ENCODE measurements at regions not wholly inside any gene's neighbourhood (a gene's known extent, or its start where the extent isn't known, plus 50 kb on each side); places are given as distances from the start of the nearest gene placed in this dataset.

- no peaks in the 10 kb centered on the region for H3K27me3 ChIP-seq (ENCODE audit: control insufficient read depth, insufficient read depth, low read length)
- no peaks in the 10 kb centered on the region for H3K9me3 ChIP-seq (ENCODE audit: control insufficient read depth, insufficient read depth, low read depth, low read length)
- no peaks in the 10 kb centered on the region for H3K36me3 ChIP-seq (ENCODE audit: control insufficient read depth, insufficient read depth, low read length)
- H3K79me2 ChIP-seq (ENCODE audit: control insufficient read depth, insufficient read depth, low read length): no peaks in the 10 kb centered on the region
- no peak overlapping the region for H3K4me3 ChIP-seq (replicated peaks in 1 of 4; ENCODE audit: control extremely low read depth in 1 of 4, insufficient read depth in 1 of 4, low read depth in 3 of 4, low read length in 4 of 4)
- no peak overlapping the region for H3K9ac ChIP-seq (ENCODE audit: insufficient read depth, low read length)
- no peak overlapping the region for H3K4me2 ChIP-seq (ENCODE audit: extremely low read depth, insufficient read depth, low read length)
- DNase-seq (ENCODE audit: low read depth in 2 of 2): no peak
- H3K27ac ChIP-seq (ENCODE audit: insufficient read depth, low read length): no peak overlapping the region
- H4K20me1 ChIP-seq (ENCODE audit: control insufficient read depth, extremely low read depth, insufficient read depth, low read length): no peaks in the 10 kb centered on the region
- H3K4me1 ChIP-seq (ENCODE audit: control insufficient read depth, extremely low read depth, insufficient read depth, low read length): no peaks in the 10 kb centered on the region
- H2AFZ ChIP-seq (ENCODE audit: low read length): no peak overlapping the region
- TF ChIP-seq EZH2 (IDR thresholded peaks at IDR 0.05; ENCODE audit: low read length, missing control alignments): no peak
- no peak for TF ChIP-seq CTCF (conservative IDR thresholded peaks at IDR 0.05 in 1 of 2, IDR thresholded peaks at IDR 0.05 in 1 of 2; ENCODE audit: low read depth in 1 of 2, low read length in 2 of 2)
Measured at GRCh38 chr2:2771721-2772411, 440.8 kb upstream of the MYT1L start.

GRCh38 chr2:2769481-2770431 is 438.7 kb upstream of the MYT1L start:
- no peak for DNase-seq (ENCODE audit: low read depth in 2 of 2)
- no peaks in the 10 kb centered on the region for H3K79me2 ChIP-seq (ENCODE audit: control insufficient read depth, insufficient read depth, low read length)
- H3K4me1 ChIP-seq (ENCODE audit: control insufficient read depth, extremely low read depth, insufficient read depth, low read length): no peaks in the 10 kb centered on the region
- H3K9ac ChIP-seq (ENCODE audit: insufficient read depth, low read length): no peak overlapping the region
- H2AFZ ChIP-seq (ENCODE audit: low read length): no peak overlapping the region
- no peak overlapping the region for H3K4me2 ChIP-seq (ENCODE audit: extremely low read depth, insufficient read depth, low read length)
- H3K36me3 ChIP-seq (ENCODE audit: control insufficient read depth, insufficient read depth, low read length): no peaks in the 10 kb centered on the region
- no peaks in the 10 kb centered on the region for H3K27me3 ChIP-seq (ENCODE audit: control insufficient read depth, insufficient read depth, low read length)
- no peak overlapping the region for H3K27ac ChIP-seq (ENCODE audit: insufficient read depth, low read length)
- no peak for TF ChIP-seq EZH2 (IDR thresholded peaks at IDR 0.05; ENCODE audit: low read length, missing control alignments)
- no peak for TF ChIP-seq CTCF (conservative IDR thresholded peaks at IDR 0.05 in 1 of 2, IDR thresholded peaks at IDR 0.05 in 1 of 2; ENCODE audit: low read depth in 1 of 2, low read length in 2 of 2)
- no peaks in the 10 kb centered on the region for H3K9me3 ChIP-seq (ENCODE audit: control insufficient read depth, insufficient read depth, low read depth, low read length)
- no peak overlapping the region for H3K4me3 ChIP-seq (replicated peaks in 1 of 4; ENCODE audit: control extremely low read depth in 1 of 4, insufficient read depth in 1 of 4, low read depth in 3 of 4, low read length in 4 of 4)
- H4K20me1 ChIP-seq (ENCODE audit: control insufficient read depth, extremely low read depth, insufficient read depth, low read length): no peaks in the 10 kb centered on the region

GRCh38 chr2:2768476-2768875 is 437.4 kb upstream of the MYT1L start:
- H3K4me3 ChIP-seq (replicated peaks in 1 of 4; ENCODE audit: control extremely low read depth in 1 of 4, insufficient read depth in 1 of 4, low read depth in 3 of 4, low read length in 4 of 4): no peak overlapping the region
- no peaks in the 10 kb centered on the region for H4K20me1 ChIP-seq (ENCODE audit: control insufficient read depth, extremely low read depth, insufficient read depth, low read length)
- DNase-seq (ENCODE audit: low read depth in 2 of 2): no peak
- TF ChIP-seq CTCF (conservative IDR thresholded peaks at IDR 0.05 in 1 of 2, IDR thresholded peaks at IDR 0.05 in 1 of 2; ENCODE audit: low read depth in 1 of 2, low read length in 2 of 2): no peak
- no peak for TF ChIP-seq EZH2 (IDR thresholded peaks at IDR 0.05; ENCODE audit: low read length, missing control alignments)
- no peaks in the 10 kb centered on the region for H3K27me3 ChIP-seq (ENCODE audit: control insufficient read depth, insufficient read depth, low read length)
- no peak overlapping the region for H2AFZ ChIP-seq (ENCODE audit: low read length)
- H3K9me3 ChIP-seq (ENCODE audit: control insufficient read depth, insufficient read depth, low read depth, low read length): no peaks in the 10 kb centered on the region
- no peak overlapping the region for H3K4me2 ChIP-seq (ENCODE audit: extremely low read depth, insufficient read depth, low read length)
- H3K27ac ChIP-seq (ENCODE audit: insufficient read depth, low read length): no peak overlapping the region
- H3K36me3 ChIP-seq (ENCODE audit: control insufficient read depth, insufficient read depth, low read length): no peaks in the 10 kb centered on the region
- no peaks in the 10 kb centered on the region for H3K79me2 ChIP-seq (ENCODE audit: control insufficient read depth, insufficient read depth, low read length)
- no peak overlapping the region for H3K9ac ChIP-seq (ENCODE audit: insufficient read depth, low read length)
- H3K4me1 ChIP-seq (ENCODE audit: control insufficient read depth, extremely low read depth, insufficient read depth, low read length): no peaks in the 10 kb centered on the region

Measured in fibroblast of lung (primary cell).